ENCODE measurements at regions not wholly inside any gene's neighbourhood (a gene's known extent, or its start where the extent isn't known, plus 50 kb on each side); places are given as distances from the start of the nearest gene placed in this dataset.

DNA sequence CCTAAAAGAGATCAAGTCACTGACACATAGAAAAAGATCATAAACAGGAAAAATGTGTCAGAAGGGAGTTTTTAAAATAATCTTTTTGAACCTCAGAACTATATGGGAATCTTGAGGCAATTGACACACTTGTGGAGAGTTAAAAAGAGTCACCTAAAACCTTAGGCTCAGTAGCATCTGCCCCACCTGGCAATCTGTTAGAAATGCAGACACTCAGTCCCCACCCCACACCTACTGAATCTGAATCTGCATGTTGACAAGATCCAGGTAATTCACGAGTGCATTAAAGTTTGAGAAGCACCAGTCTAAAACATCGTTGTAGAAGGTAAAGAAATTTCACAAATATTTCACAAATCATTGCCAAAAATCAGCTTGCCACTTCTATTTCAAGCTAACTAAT, 388.3 kb downstream of the NR2F1-AS1 start:
- TF ChIP-seq CTCF (IDR thresholded peaks at IDR 0.05) (no peak), POLR2A (IDR thresholded peaks at IDR 0.05) (no peak)

Measured in heart left ventricle (tissue), 13 donors.